IPS-20b (cell line): ENCODE measurements at regions not wholly inside any gene's neighbourhood (a gene's known extent, or its start where the extent isn't known, plus 50 kb on each side); places are given as distances from the start of the nearest gene placed in this dataset.

Source experiments
- H3K27ac ChIP-seq: one replicate; pipeline ENCODE4 v1.5.1; 2013; ENCODE audit warnings: low read length
- H3K27me3 ChIP-seq: 2 replicates; pipeline ENCODE4 v1.6.1; 2013; ENCODE audit warnings: mild to moderate bottlenecking, low read length, inconsistent platforms; ENCODE audit not compliant: insufficient read depth
- H3K36me3 ChIP-seq: 2 replicates; pipeline ENCODE4 v1.6.1; 2013; ENCODE audit warnings: low read depth, mild to moderate bottlenecking, inconsistent platforms, low read length, moderate library complexity; ENCODE audit not compliant: insufficient read depth
- H3K4me1 ChIP-seq: 2 replicates; pipeline ENCODE4 v1.6.1; 2013; ENCODE audit warnings: mild to moderate bottlenecking, control low read depth, inconsistent platforms, low read length, moderate library complexity; ENCODE audit not compliant: insufficient read depth
- H3K4me3 ChIP-seq: 2 replicates; pipeline ENCODE4 v1.5.1; 2013; ENCODE audit warnings: mild to moderate bottlenecking, low read length, inconsistent platforms
- H3K9ac ChIP-seq: 2 replicates; pipeline ENCODE4 v1.6.1; 2013; ENCODE audit warnings: low read depth, mild to moderate bottlenecking, inconsistent platforms, low read length, moderate library complexity
- H3K9me3 ChIP-seq: 2 replicates; pipeline ENCODE4 v1.6.1; 2013; ENCODE audit warnings: mild to moderate bottlenecking, low read depth, low read length, inconsistent platforms; ENCODE audit not compliant: insufficient read depth

DNA sequence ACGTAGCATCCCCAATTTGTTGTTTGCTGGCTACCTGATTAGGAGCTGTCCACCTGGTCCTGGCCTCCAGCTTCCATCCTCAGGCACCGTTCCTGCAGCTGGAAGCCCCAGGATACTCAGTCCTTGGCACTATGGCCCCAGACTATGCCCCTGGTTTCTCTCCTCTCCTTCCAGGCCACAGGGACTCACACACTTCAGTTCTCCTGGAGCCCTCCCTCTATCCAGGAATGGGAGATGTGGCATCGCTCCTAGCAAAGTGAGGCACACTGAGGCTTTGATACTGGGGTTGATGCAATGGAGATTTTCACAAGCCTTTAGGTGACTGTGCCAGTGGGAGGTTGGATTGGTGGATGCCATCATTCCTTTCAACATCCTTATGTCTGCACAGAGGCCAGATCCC, 142.8 kb upstream of the B3GAT1 start:
- no peaks in the 10 kb centered on the region for H3K27me3 ChIP-seq
- H3K4me3 ChIP-seq: no peak overlapping the region
- no peaks in the 10 kb centered on the region for H3K4me1 ChIP-seq
- no peaks in the 10 kb centered on the region for H3K36me3 ChIP-seq
- H3K9me3 ChIP-seq: no peaks in the 10 kb centered on the region
- no peak overlapping the region for H3K27ac ChIP-seq
- no peak overlapping the region for H3K9ac ChIP-seq

DNA sequence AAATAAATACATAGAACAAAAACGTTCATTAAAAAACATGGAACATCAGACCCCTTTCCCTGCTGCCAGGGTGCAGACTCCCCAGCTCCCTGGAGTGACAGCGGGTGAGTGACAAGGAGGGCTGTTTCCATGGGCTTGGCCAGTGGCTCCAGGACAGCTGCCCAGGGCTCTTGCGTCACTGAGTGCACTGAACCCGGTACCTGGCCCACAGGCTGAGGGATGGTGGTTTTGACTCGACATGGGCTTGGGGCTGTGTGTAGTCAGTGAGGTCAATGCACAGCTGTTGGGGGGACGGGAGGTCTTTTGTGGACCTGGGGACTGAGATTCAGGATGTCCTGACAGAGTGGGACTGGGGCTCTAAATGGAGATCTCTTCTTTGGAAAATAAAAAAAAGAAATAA, 142.1 kb upstream of the B3GAT1 start:
- H3K4me1 ChIP-seq: no peaks in the 10 kb centered on the region
- no peak overlapping the region for H3K27ac ChIP-seq
- no peaks in the 10 kb centered on the region for H3K27me3 ChIP-seq
- H3K36me3 ChIP-seq: no peaks in the 10 kb centered on the region
- no peak overlapping the region for H3K9ac ChIP-seq
- no peaks in the 10 kb centered on the region for H3K9me3 ChIP-seq
- no peak overlapping the region for H3K4me3 ChIP-seq

DNA sequence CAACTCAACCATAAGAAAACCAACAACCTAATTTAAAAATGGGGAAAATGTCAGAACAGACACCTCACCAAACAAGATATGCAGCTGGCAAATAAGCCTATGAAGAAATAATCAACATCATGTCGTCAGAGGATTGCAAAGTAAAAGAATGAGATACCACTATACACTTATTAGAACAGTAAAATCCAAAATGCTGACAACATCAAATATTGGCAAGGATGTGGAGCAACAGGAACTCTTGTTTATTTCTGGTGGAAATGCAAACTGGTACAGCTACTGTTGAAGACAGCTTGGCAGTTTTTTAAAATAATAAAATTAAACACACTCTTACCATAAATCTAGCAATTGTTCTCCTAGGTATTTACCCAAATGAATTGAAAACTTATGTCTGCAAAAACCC, 140.7 kb upstream of the B3GAT1 start:
- H3K9ac ChIP-seq: no peak overlapping the region
- no peak overlapping the region for H3K27ac ChIP-seq
- no peaks in the 10 kb centered on the region for H3K36me3 ChIP-seq
- H3K9me3 ChIP-seq: no peaks in the 10 kb centered on the region
- H3K27me3 ChIP-seq: no peaks in the 10 kb centered on the region
- H3K4me1 ChIP-seq: no peaks in the 10 kb centered on the region
- H3K4me3 ChIP-seq: no peak overlapping the region

DNA sequence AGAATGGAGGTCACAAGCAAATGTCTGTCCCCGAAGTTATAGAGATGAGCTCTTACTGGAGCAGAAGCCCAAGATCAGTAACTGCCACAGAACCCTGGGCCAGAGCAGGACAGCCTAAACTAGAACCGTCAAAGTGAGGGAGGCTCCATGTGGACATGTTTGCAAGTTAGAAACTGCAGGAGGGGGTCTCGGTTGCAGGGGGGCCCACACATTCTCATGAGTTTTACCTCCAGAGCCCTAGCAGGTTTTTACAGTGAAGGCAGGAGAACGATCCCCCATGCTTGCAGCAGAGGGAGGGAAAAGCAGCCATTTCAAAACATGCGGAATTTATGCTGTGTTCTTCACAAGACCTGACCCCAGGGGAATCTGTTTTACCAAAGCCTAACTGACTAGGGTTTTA, 133.5 kb upstream of the B3GAT1 start:
- no peaks in the 10 kb centered on the region for H3K36me3 ChIP-seq

DNA sequence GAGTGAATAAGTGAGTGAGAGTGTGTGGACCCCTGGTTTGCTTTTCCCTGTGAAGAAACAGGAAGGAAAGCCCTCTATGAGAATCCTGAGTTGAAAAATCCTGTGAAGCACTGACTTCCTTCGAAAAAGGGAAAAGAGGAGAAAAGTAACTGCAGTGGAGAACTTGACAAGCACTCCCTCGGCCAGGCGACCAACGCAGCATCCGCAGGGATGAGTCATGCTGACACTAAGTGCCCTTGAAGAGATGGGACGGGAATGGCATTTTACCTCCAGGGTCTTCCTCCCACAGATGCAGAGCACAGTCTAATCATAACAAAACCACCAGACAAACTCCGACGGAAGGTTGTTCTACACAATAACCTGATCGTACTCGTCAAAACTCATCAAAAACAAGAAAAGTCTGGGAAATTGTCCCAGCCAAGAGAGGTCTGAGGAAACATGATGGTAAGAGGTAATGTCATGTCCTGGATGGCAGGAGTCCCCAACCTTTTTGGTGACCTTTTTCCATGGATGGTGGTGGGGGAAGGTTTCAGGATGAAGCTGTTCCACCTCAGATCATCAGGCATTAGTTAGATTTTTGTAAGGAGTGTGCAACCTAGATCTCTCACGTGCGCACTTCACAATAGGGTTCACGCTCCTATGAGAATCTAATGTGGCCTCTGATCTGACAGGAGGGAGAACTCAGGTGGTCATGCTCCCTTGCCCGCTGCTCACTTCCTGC, 132.2 kb upstream of the B3GAT1 start:
- H3K9me3 ChIP-seq: peaks cover 4% of the 10 kb centered on the region; the same call in 1 of the 2 replicates
- peaks cover 5% of the 10 kb centered on the region; the same call in 1 of the 2 replicates for H3K4me1 ChIP-seq
- H3K27me3 ChIP-seq: no peaks in the 10 kb centered on the region
- no peaks in the 10 kb centered on the region for H3K36me3 ChIP-seq
- H3K9ac ChIP-seq: no peak overlapping the region
- H3K27ac ChIP-seq: no peak overlapping the region
- no peak overlapping the region for H3K4me3 ChIP-seq

More for the DNA sequence above, 133.5 kb upstream of the B3GAT1 start:
- Histone ChIP-seq H3K27me3 (no peaks in the 10 kb centered on the region), H3K27ac (no peak overlapping the region), H3K9ac (no peak overlapping the region), H3K9me3 (peaks cover 4% of the 10 kb centered on the region; the same call in 1 of the 2 replicates), H3K4me1 (peaks cover 5% of the 10 kb centered on the region; the same call in 1 of the 2 replicates), H3K4me3 (no peak overlapping the region)

DNA sequence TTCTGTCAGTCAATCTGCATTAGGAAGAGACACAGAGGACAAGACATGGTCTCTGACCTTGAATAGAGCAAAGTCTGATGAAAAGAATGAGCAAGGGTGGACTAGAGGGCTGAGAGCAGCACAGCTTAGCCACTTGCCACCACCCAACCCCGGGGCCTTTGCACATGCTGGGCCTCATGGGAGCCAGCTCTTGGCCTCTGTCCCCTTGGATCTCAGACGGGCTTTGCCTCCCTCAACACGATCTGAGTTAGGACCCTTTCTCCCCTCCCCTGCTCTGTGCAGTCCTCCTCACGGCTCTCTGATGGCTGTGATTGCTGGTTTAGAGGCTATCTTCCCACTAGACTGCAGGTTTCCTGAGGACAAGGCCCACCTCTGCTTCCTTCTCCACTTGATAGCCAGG, 131.6 kb upstream of the B3GAT1 start:
- peaks cover 5% of the 10 kb centered on the region; the same call in 1 of the 2 replicates for H3K4me1 ChIP-seq
- no peak overlapping the region for H3K27ac ChIP-seq

DNA sequence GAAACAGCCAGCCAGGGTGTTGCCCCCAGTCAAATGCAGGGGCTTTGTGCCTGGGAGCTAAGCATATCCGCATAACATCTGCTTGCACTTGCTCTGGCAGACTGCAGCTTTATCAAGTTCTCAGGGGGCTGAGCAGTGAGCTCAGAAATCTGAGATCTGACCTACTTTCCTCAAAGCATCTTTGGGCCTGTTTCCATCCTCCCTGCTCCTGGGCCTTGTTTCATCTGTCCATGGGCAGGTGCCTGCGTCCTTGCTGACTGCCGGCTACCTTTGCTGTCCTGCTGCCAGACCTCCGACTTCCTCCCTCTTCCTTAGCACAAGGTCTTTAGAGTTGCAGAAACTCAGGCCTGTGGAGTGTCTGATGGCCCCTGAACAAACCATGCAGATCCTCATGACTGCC, 131.2 kb upstream of the B3GAT1 start:
- no peak overlapping the region for H3K9ac ChIP-seq
- peaks cover 4% of the 10 kb centered on the region; the same call in 1 of the 2 replicates for H3K9me3 ChIP-seq
- no peaks in the 10 kb centered on the region for H3K27me3 ChIP-seq
- H3K4me1 ChIP-seq: peaks cover 5% of the 10 kb centered on the region; the same call in 1 of the 2 replicates
- no peak overlapping the region for H3K27ac ChIP-seq
- no peak overlapping the region for H3K4me3 ChIP-seq
- no peaks in the 10 kb centered on the region for H3K36me3 ChIP-seq

More for the DNA sequence above, 131.6 kb upstream of the B3GAT1 start:
- H3K27me3 ChIP-seq: no peaks in the 10 kb centered on the region
- peaks cover 4% of the 10 kb centered on the region; the same call in 1 of the 2 replicates for H3K9me3 ChIP-seq
- H3K36me3 ChIP-seq: no peaks in the 10 kb centered on the region
- H3K9ac ChIP-seq: no peak overlapping the region
- H3K4me3 ChIP-seq: no peak overlapping the region

DNA sequence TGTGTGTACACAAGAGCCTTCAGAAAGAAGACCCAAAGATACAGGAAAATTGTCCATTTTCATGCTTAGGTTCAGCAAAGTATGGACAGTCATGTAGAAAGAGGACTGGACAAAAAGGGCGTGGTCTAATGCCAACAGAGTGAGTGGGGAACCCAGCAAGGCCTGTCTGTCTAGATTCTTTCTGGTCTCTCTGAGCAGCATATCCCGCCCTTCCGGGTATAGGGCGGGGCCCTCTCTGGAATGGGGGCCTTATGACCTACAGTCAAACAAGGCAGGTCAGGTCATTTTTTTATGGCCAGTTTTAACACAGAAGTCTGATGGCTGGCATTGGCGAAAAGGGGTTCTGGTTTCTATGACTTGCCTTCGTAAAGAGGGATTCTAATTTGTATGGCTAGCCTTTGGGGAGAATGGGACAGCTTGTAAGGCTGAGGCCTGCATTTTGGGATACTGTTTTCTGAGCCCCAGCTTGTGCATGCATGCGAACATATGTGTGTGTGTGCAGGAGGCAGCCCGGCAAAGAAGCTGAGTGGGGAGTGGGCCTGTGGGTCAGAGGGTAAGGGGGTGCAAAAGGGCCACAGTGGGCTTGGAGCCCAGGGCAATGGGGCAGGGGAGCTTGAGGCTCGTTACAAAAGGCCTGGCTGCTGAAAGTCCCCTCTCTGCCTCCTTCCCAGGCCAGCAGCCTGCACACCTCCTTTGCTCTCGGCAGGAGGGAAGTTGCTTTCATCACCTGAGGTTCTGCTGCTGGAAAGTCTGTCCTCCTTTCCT, 130.5 kb upstream of the B3GAT1 start:
- H3K4me3 ChIP-seq: no peak overlapping the region
- no peaks in the 10 kb centered on the region for H3K36me3 ChIP-seq
- H3K4me1 ChIP-seq: peaks cover 5% of the 10 kb centered on the region; the same call in 1 of the 2 replicates
- H3K9me3 ChIP-seq: peaks cover 4% of the 10 kb centered on the region; the same call in 1 of the 2 replicates
- no peak overlapping the region for H3K9ac ChIP-seq
- no peaks in the 10 kb centered on the region for H3K27me3 ChIP-seq
- no peak overlapping the region for H3K27ac ChIP-seq

DNA sequence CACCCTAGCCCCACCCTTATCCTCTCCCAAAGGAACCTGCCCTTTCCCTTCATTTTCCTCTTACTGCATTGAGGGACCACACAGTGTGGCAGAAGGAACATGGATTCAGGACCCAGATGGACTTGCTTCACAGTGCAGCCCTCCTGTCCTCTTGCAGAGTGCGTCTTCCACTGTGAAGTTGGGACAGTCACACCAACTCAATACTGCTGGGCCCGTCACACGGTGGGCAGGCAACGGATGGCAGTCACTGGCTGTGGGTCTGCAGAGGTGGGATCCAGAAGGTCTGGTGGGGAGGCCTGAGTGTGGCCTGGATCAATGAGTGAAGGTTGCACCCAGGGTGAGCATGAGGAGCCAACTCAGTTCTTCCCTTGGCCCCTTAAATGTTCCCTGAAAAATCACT, 129.9 kb upstream of the B3GAT1 start:
- Histone ChIP-seq H3K36me3 (no peaks in the 10 kb centered on the region), H3K4me3 (no peak overlapping the region), H3K4me1 (peaks cover 5% of the 10 kb centered on the region; the same call in 1 of the 2 replicates), H3K9ac (no peak overlapping the region), H3K27me3 (no peaks in the 10 kb centered on the region), H3K27ac (no peak overlapping the region), H3K9me3 (peaks cover 4% of the 10 kb centered on the region; the same call in 1 of the 2 replicates)

DNA sequence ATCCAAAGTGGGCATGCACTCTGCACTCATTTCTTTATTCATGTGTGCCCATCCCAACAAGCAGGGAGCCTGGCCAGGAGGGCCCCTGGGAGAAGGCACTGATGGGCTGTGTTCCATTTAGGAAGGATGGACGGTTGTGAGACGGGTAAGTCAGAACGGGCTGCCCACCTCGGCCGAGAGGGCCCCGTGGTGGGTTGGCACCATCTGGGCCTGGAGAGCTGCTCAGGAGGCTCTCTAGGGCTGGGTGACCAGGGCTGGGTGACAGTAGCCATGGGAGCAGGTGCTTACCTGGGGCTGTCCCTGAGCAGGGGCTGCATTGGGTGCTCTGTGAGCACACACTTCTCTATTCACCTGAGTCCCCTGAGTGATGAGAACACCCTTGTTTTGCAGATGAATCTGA, 129.3 kb upstream of the B3GAT1 start:
- Histone ChIP-seq H3K9ac (no peak overlapping the region), H3K27me3 (no peaks in the 10 kb centered on the region), H3K4me3 (no peak overlapping the region), H3K9me3 (peaks cover 4% of the 10 kb centered on the region; the same call in 1 of the 2 replicates), H3K36me3 (no peaks in the 10 kb centered on the region), H3K27ac (no peak overlapping the region), H3K4me1 (peaks cover 5% of the 10 kb centered on the region; the same call in 1 of the 2 replicates)

DNA sequence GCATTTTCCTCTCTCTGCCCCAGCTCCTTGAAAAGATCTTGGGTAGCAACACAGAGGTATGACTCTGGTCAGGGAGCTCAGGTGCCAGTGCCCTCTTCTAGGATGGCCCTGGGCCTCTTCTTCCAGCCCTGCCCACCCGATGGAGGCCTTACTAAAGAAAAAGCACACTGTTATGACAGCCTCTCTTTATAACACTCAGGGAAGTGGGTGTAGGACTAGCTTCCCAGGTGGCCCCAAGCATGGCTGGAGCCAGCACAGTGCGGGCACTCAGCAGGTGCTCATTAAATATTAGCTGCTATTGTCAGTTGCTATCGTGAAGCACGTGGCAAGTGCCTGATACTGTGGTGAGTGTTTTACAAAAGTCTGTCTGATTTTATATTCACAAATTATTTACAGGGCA, 127.2 kb upstream of the B3GAT1 start:
- Histone ChIP-seq H3K4me1 (peaks cover 5% of the 10 kb centered on the region; the same call in 1 of the 2 replicates), H3K27me3 (no peaks in the 10 kb centered on the region), H3K4me3 (no peak overlapping the region), H3K36me3 (no peaks in the 10 kb centered on the region), H3K9ac (no peak overlapping the region), H3K27ac (no peak overlapping the region), H3K9me3 (peaks cover 4% of the 10 kb centered on the region; the same call in 1 of the 2 replicates)
